Stomach (tissue), 4 donors: ENCODE measurements at regions not wholly inside any gene's neighbourhood (a gene's known extent, or its start where the extent isn't known, plus 50 kb on each side); places are given as distances from the start of the nearest gene placed in this dataset.

Experiments
- POLR2A ChIP-seq, 4 donors: fragments of 450-650 bp; IDR thresholded peaks; one replicate each; pipeline ENCODE4 v1.6.1; 2016; ENCODE audit warnings: antibody characterized with exemption in 4 of 4, control low read depth in 2 of 4, mild to moderate bottlenecking in 1 of 4, moderate library complexity in 1 of 4
- POLR2AphosphoS5 ChIP-seq, 3 donors: sonication (generic); formaldehyde crosslinking; IDR thresholded peaks; one replicate each; pipeline ENCODE4 v1.6.1; 2016; ENCODE audit warnings: antibody characterized with exemption in 3 of 3
- TF ChIP-seq, protein P1 (sequence below), 7 experiments: fragments of 450-650 bp in 4 of 7; fragments of 200-600 bp in 3 of 7; sonication (generic) in 3 of 7; IDR thresholded peaks; one replicate each; pipeline ENCODE4 v1.5.1; 2016 to 2019; ENCODE audit warnings: antibody characterized with exemption in 7 of 7, control low read depth in 2 of 7, mild to moderate bottlenecking in 1 of 7

DNA sequence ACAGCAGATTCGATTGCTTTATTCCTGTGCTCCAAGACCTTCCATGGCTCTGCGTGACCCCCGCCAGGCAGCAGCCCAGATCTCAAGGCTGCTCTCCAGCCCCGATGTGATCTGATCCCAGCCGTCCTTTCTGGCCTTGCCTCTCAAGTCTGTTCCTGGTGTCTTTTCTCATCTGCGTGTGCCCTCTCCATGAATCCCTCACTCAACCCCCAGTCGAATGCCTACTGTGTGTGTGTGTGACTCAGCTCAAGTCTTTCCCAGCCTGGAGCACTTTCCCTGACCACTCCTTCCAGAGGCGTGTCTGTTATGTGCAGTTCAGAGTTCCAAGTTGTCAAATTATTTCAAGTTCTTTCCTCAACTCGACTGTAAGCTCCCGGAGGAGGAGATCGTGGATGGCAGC is 64.0 kb downstream of the MRM1 start:
- TF ChIP-seq, protein P1, sequence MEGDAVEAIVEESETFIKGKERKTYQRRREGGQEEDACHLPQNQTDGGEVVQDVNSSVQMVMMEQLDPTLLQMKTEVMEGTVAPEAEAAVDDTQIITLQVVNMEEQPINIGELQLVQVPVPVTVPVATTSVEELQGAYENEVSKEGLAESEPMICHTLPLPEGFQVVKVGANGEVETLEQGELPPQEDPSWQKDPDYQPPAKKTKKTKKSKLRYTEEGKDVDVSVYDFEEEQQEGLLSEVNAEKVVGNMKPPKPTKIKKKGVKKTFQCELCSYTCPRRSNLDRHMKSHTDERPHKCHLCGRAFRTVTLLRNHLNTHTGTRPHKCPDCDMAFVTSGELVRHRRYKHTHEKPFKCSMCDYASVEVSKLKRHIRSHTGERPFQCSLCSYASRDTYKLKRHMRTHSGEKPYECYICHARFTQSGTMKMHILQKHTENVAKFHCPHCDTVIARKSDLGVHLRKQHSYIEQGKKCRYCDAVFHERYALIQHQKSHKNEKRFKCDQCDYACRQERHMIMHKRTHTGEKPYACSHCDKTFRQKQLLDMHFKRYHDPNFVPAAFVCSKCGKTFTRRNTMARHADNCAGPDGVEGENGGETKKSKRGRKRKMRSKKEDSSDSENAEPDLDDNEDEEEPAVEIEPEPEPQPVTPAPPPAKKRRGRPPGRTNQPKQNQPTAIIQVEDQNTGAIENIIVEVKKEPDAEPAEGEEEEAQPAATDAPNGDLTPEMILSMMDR (IDR thresholded peaks at IDR 0.05), result no peak
- TF ChIP-seq POLR2AphosphoS5 (IDR thresholded peaks at IDR 0.05) (no peak), POLR2A (IDR thresholded peaks at IDR 0.05) (no peak)
